ENCODE measurements at regions not wholly inside any gene's neighbourhood (a gene's known extent, or its start where the extent isn't known, plus 50 kb on each side); places are given as distances from the start of the nearest gene placed in this dataset.

GRCh38 chr14:104274806-104275205 lies 136.4 kb downstream of the KIF26A start:
- DNase-seq (ENCODE audit: low read depth in 2 of 2), result no peak

DNA sequence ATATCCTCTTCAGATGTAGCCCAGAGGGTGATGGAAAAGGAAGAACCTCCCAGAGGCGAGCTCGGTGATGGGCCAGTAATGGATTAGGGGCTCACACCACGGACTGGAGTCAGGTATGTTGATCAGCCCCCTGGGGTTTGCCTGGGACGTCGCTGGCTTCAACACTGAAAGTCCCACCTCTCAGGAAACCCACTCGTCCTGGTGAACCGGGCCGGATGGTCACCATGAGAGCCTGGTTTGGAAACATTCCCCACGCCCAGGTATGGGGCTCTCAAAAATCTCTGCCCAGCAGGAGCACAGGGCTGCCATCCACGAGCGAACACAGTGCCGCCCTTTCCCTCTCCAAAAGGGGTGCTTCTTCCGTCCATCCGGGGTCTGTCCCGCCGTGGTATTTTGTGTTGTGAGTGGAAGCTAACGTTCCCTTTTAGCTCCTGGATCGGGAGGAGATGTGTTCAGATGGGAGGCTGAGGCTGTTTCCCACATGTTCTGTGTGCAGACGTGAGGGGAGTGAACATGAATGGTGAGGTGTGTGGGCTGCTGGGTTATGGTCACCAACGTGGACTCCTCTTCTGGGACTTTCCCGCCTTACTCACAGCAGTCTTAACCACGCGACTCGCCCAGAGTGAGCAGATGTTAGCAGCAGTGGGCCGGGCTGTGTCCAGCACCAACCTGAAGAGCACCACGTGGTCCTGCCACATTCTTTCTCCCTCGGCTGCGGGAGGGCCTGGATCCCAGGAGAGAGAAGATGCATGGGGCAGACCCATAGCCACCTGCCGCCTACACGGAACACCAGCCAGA lies 139.2 kb downstream of the KIF26A start:
- no peak for DNase-seq (ENCODE audit: low read depth in 2 of 2)

DNA sequence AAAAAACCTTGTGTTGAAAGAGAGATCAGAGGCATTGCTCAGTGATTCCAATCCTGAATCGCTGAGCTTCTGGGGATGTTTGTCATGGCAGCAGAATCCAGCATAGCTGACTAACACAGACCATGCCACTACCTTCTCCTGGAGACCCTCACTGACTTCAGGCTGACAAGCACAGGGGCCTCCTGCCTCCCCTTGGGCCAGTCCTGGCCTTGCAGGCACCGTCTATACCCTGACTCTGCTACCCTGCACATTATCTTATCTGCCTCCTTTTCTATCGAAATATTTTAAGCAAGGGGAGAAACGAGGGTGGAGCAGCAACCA lies 139.8 kb downstream of the KIF26A start:
- no peak for DNase-seq (ENCODE audit: low read depth in 2 of 2)

DNA sequence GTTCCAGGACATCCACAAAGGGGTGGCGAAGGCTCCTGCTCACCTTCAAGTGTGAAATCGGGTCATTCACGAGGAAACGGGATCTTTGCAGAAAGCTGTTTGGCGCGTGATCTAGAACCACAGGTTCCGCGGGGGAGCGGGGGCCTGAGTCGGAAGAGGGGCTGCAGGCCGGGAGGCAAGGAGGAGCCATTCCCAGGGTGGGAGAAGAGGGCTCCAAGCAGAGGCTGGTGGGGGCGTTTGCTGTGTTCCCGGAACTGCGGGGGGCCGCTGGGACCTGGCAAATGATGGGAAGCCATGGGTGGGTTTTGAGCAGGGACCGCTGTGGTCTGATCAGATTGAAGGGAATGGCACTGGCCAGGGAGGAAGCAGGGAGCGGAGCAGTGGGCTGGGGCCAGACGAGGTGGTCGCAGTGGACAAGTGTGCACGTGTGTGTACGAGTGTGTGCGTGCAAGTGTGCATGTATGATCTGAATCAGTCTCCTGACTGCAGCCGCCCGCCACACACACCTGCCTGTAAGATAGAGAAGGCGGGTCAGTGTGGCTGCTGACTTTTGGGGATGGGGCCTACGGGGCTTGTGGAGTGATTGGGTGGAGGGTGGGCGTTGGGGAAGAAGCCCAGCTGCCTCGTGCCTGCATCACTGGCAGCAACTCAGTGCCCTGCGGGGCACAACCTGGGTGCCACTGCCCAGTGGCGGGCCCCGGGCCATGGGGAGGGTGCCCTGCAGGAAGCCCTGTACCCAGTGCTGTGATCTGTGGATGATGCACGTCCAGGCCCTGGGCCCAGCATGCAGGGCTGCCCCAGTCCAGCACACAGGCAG lies 141.9 kb downstream of the KIF26A start:
- no peak for DNase-seq (ENCODE audit: low read depth in 2 of 2)

- DNase-seq (ENCODE audit: low read depth in 2 of 2), result no peak
Observed at GRCh38 chr14:104280902-104281767, 142.7 kb downstream of the KIF26A start.

- DNase-seq (ENCODE audit: low read depth in 2 of 2), result no peak
Observed at GRCh38 chr14:104281768-104282301, 143.4 kb downstream of the KIF26A start.

GRCh38 chr14:104282332-104283196 lies 144.2 kb downstream of the KIF26A start:
- DNase-seq (ENCODE audit: low read depth in 2 of 2), result no peak

GRCh38 chr14:104283197-104284106 lies 145.1 kb downstream of the KIF26A start:
- DNase-seq (ENCODE audit: low read depth in 2 of 2), result no peak

- no peak for DNase-seq (ENCODE audit: low read depth in 2 of 2)
Observed at GRCh38 chr14:104284107-104284592, 145.8 kb downstream of the KIF26A start.

GRCh38 chr14:104284636-104285507 lies 146.5 kb downstream of the KIF26A start:
- no peak for DNase-seq (ENCODE audit: low read depth in 2 of 2)

DNA sequence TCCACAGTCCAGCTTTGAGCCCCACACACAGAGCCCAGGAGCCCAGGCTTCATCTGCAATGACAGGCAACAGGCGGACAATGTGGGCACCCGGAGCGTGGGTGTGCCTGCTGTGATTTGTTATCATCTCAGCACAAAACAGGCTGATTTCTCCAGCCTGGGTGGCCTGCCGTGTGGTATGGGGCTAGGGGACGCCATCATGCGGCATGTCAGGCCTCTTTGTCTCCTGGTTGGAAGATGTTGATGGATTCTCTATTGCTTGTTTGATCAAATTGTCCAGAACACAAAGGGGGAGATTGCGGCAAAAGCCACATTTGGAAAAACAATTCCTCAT lies 147.1 kb downstream of the KIF26A start:
- no peak for DNase-seq (ENCODE audit: low read depth in 2 of 2)

DNA sequence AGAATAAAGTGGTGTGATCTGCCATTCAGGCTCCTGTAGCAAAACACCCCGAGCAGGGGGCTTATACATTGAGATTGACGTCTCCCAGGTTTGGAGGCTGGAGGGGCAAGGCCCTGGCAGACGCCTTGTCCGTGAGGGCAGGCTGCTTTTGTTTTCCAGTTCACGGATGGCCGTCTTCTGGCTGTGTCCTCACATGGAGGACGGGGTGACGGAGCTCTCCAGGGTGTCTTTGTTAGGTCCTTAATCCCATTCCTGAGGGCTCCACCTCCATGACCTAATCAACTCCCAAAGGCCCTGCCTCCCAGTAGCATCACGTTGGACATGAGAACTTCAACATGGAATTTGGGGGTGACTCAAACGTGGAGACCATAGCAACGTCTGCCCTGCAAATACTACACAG lies 147.7 kb downstream of the KIF26A start:
- no peak for DNase-seq (ENCODE audit: low read depth in 2 of 2)

GRCh38 chr14:104286496-104286895 lies 148.1 kb downstream of the KIF26A start:
- DNase-seq (ENCODE audit: low read depth in 2 of 2), result no peak

GRCh38 chr14:104287301-104288009 lies 149.1 kb downstream of the KIF26A start:
- DNase-seq (ENCODE audit: low read depth in 2 of 2), result no peak

- no peak for DNase-seq (ENCODE audit: low read depth in 2 of 2)
Observed at GRCh38 chr14:104288272-104288671, 149.9 kb downstream of the KIF26A start.

- no peak for DNase-seq (ENCODE audit: low read depth in 2 of 2)
Observed at GRCh38 chr14:104289507-104289906, 151.1 kb downstream of the KIF26A start.

DNA sequence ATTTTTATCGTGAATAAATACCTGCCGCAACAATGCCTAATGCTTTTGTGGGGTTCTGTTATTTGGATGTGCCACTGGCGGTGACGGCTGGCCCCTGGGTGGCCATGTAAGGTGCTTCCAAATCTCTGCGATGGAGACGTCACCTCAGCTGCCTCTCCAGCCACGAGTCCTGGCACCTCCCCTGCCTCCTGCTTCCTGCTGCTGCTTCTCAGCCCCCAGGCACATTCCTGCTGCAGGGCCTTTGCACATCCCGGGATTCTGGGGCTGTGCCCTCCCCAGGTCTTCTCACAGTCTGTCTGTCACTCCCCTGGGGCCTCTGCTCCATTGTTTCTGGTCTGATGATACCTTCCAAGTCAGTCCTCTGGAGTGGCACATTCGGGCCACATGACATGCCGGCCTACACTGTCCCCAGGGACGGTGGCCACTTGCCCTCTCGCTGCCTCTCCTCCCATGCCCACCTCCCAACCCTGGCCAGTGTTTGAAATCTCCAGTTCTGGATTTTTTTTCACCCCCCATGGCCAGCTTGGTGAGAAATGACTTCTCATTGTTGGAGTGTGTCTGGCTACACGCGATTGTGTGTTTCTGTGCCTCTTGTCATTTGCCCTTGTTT lies 151.8 kb downstream of the KIF26A start:
- no peak for DNase-seq (ENCODE audit: low read depth in 2 of 2)

DNA sequence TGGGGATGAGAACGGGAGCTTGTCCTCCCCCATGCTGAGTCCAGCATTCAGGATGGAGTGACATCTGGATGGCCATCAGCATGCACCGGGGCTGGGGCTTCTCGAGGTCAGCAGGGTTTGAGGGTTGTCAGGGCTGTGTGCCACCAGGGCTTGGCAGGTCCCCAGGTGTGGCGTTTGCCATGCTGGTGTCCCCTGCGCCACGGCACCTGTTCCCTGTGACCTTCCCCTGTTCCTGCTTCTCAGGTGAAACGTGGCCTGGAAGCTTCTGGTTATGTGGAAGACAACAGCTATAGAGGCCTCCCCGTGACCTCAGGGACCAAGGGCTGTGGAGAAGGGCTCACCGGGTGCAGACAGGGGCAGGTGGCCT lies 152.4 kb downstream of the KIF26A start:
- DNase-seq (ENCODE audit: low read depth in 2 of 2), result no peak

All from dermis microvascular lymphatic vessel endothelial cell (primary cell).